SK-N-SH treated with all-trans-retinoic acid at 6 μM for 48 hours (cell line): ENCODE measurements at regions not wholly inside any gene's neighbourhood (a gene's known extent, or its start where the extent isn't known, plus 50 kb on each side); places are given as distances from the start of the nearest gene placed in this dataset.

ENCODE experiments used
- ESRRG ChIP-seq: fragments of 250-450 bp; sonication (Bioruptor Pico); IDR thresholded peaks from 2 replicates; pipeline ENCODE4 v1.6.1; 2021; ENCODE audit warnings: mild to moderate bottlenecking
- ZFP3 ChIP-seq: fragments of 250-450 bp; sonication (Bioruptor Pico); IDR thresholded peaks from 2 replicates; pipeline ENCODE4 v1.5.0; 2020; ENCODE audit warnings: mild to moderate bottlenecking, moderate library complexity
- TF ChIP-seq, protein P1 (sequence below): fragments of 250-450 bp; sonication (Bioruptor Pico); IDR thresholded peaks from 2 replicates; pipeline ENCODE4 v1.5.1; 2020; ENCODE audit warnings: low read depth, mild to moderate bottlenecking, moderate library complexity
- TF ChIP-seq, protein P2 (sequence below): fragments of 250-450 bp; sonication (Bioruptor Pico); IDR thresholded peaks from 2 replicates; pipeline ENCODE4 v1.8.0; 2020; ENCODE audit warnings: mild to moderate bottlenecking, moderate library complexity, borderline replicate concordance
- TF ChIP-seq, protein P3 (sequence below): fragments of 250-450 bp; sonication (Bioruptor Pico); IDR thresholded peaks from 2 replicates; pipeline ENCODE4 v1.8.0; 2021; ENCODE audit warnings: low read depth, mild to moderate bottlenecking, moderate library complexity, borderline replicate concordance

DNA sequence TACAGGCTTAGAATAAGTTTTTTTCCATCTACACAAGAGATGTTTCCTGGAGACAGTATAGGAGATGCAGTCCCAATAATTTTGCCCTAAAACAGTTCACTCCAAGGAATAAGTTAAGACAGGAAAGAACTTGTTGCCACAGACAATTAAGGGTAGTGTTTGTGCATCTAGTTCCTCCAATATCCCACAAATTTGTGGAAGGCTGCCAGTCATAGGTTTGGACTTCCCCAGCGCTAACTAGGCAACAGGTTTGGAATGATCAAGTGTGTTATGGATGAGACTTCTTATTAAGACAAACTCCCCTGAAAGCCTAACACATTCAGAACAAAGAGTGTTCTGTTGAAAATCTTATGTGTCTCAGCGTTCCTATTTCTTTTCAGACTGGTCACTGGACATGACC, 611.0 kb downstream of the CCER1 start:
- TF ChIP-seq, protein P1, sequence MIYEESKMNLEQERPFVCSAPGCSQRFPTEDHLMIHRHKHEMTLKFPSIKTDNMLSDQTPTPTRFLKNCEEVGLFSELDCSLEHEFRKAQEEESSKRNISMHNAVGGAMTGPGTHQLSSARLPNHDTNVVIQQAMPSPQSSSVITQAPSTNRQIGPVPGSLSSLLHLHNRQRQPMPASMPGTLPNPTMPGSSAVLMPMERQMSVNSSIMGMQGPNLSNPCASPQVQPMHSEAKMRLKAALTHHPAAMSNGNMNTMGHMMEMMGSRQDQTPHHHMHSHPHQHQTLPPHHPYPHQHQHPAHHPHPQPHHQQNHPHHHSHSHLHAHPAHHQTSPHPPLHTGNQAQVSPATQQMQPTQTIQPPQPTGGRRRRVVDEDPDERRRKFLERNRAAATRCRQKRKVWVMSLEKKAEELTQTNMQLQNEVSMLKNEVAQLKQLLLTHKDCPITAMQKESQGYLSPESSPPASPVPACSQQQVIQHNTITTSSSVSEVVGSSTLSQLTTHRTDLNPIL (CRISPR knock-in tag) = no peak
- TF ChIP-seq, protein P2, sequence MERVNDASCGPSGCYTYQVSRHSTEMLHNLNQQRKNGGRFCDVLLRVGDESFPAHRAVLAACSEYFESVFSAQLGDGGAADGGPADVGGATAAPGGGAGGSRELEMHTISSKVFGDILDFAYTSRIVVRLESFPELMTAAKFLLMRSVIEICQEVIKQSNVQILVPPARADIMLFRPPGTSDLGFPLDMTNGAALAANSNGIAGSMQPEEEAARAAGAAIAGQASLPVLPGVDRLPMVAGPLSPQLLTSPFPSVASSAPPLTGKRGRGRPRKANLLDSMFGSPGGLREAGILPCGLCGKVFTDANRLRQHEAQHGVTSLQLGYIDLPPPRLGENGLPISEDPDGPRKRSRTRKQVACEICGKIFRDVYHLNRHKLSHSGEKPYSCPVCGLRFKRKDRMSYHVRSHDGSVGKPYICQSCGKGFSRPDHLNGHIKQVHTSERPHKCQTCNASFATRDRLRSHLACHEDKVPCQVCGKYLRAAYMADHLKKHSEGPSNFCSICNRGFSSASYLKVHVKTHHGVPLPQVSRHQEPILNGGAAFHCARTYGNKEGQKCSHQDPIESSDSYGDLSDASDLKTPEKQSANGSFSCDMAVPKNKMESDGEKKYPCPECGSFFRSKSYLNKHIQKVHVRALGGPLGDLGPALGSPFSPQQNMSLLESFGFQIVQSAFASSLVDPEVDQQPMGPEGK (CRISPR knock-in tag) = no peak
- no peak for TF ChIP-seq ZFP3 (CRISPR knock-in tag)
- TF ChIP-seq, protein P3, sequence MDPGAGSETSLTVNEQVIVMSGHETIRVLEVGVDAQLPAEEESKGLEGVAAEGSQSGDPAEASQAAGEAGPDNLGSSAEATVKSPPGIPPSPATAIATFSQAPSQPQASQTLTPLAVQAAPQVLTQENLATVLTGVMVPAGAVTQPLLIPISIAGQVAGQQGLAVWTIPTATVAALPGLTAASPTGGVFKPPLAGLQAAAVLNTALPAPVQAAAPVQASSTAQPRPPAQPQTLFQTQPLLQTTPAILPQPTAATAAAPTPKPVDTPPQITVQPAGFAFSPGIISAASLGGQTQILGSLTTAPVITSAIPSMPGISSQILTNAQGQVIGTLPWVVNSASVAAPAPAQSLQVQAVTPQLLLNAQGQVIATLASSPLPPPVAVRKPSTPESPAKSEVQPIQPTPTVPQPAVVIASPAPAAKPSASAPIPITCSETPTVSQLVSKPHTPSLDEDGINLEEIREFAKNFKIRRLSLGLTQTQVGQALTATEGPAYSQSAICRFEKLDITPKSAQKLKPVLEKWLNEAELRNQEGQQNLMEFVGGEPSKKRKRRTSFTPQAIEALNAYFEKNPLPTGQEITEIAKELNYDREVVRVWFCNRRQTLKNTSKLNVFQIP (CRISPR knock-in tag) = no peak
- no peak for TF ChIP-seq ESRRG
